GM21786 (cell line): ENCODE measurements at regions not wholly inside any gene's neighbourhood (a gene's known extent, or its start where the extent isn't known, plus 50 kb on each side); places are given as distances from the start of the nearest gene placed in this dataset.
A peak's percentile ranks its signal among the peaks of the same experiment; 100 is the strongest.

Experiments
- ATAC-seq: cut with Tn5 transposase; IDR thresholded peaks from one replicate; pipeline ENCODE4 v1.9.1; 2021; ENCODE audit not compliant: unreplicated experiment

- ATAC-seq, result no peak
Measured at GRCh38 chr5:159420940-159421339, 90.7 kb upstream of the IL12B start.

- no peak for ATAC-seq
Measured at GRCh38 chr5:159422361-159422760, 92.1 kb upstream of the IL12B start.

DNA sequence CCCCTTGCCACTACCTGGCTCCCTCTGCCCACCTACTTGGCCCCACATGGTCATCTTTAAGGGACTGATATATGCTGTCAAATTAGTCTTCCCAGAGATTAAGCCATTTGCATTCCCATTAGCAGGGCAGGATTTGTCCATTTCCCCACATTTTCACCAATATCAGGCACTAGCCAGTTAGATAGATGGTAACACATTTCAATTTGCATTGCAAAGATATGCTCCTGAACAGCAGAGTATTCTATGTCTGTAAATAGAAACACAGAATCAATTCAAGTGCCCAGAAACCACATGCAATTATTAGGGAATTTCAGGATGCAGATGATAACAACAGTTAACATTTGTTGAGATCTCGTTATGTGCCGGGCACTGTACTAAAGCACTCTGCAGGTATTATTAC is 92.6 kb upstream of the IL12B start:
- no peak for ATAC-seq

DNA sequence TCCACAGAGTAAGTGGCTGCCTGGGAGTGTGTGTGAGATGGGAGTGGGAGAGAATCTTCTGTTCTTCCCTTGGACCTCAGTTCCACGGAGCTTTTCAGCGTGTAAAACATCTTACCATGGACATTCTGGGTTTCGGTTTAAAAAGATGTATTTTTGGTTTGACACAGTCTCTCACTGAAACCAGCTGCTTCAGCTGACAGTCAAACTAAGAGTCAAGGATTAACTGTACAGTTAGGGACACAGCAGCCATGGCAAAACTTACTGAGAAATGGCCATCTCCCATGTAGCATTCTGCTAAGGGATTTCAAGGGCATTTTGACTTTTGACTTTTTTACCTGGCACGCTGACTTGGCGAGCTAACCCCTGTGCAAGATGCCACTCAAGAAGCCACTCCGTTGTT is 93.8 kb upstream of the IL12B start:
- ATAC-seq, result no peak

DNA sequence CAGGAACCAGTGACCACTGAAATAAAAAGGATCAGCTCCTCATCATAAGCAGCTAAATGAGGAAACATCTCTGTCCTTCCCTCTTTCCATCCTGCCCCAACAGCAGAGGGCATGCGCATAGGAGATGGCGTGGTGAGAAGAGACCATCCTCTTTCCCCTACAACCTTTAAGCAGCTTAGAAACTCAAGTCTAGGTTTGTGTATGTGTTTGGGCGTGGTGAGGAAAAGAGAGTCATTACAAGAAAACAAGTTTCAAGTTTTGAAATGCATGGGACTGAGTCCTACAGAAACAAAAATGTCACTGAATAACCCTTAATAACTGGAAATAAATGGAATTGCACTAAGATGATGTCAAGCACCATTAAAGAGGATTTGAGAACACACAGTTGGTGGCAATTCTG is 96.4 kb upstream of the IL12B start:
- ATAC-seq, result no peak

DNA sequence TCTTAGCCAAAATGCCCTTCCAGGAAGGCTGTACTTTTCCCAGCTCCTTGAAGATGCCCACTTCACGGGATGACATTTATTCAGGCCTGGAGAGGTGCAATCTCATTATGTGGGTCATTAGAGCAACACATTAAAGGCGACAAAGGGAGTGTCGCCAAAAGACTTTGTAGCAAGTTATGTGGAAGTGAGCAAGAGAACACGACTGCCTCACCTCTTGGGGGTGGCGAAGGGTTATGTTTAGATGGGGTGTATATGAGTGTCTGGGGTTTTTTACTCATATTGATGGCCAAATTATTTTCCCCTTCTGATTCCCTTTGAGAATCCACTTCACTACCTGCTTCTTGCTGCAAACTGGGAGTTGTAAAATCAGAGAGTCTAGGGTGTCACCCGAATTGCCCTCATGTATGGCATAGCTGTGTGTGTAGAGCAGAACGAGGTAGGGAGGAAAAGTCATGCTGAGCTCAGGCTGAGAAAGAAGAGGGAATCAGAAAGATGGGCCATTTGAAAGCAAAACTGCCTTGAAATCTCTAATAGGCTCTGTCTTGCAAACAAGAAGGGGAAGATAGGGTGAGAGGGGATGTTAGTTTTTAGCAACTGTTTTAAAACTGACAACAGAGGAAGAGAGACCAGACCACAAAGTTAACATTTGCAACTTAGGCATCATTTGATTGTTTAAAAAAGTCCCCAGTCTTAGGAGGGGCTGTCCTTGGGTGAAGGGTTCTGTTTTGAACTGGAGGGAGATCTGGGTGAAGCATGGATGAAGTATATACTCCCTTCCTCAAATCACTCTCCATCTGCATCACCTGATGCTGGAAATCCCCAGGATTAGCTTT is 97.1 kb upstream of the IL12B start:
- ATAC-seq, result peak; percentile 81

GRCh38 chr5:159430361-159431012 is 100.2 kb upstream of the IL12B start:
- ATAC-seq, result no peak

GRCh38 chr5:159435855-159436254 is 105.6 kb upstream of the IL12B start:
- ATAC-seq, result no peak

GRCh38 chr5:159438092-159438491 is 107.8 kb upstream of the IL12B start:
- no peak for ATAC-seq

DNA sequence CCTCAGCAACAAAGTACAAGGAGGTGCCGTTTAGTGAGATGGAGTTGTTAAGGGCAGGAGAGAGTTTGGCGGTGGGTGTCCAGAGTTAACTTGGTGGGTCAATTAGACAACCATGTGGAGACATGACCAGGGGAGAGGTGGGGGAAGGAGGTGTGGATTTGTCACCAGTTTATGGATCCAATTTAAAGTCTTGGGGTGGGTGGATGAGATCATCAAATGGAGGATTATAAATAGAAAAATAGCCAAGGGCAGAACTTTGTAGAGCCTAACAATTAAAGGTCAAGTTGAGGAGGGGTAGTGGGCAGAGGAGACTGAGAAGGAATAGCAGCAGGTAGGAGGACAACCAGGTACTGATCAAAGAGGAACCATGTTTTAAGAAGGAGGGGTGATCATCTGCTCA is 108.7 kb upstream of the IL12B start:
- ATAC-seq, result no peak

DNA sequence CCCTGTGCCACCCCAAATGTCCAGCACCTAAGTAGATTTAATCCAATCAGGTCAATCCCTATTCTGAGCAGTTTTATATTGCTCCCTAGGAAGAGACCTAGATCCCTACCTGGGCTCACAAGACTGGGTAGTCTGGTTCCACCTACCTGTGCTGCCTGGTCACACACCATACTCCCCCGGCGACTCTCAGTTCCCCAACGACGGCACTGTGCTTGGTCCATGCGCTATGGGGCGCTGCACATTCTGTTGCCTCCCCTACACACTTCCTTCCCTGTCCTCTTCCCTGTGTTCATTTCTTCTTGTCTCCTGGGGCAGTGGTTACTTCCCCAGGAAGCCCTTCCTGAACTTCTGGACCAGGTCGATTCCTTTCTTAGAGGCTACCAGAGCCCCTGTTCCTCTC is 109.9 kb upstream of the IL12B start:
- peak; percentile 69 for ATAC-seq

DNA sequence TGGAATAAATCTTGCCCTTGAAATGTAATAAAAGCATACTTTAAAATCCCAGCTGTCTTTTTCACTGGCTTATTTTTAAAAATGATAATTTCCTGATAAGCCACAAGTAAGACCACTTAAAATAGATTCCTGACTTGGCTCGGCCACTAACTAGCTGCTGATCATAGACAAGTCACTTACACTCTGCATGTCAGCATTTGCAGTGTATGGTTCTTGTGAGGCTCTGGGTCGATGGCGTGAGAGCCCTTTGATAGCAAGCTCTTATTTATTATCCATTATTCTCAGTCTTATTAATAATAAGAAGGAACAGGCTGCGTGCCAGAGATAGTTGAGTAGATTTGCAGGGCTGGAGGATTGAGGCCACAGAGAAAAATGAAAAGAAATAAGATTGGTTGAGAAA is 110.7 kb upstream of the IL12B start:
- ATAC-seq, result no peak

GRCh38 chr5:159441441-159441840 is 111.2 kb upstream of the IL12B start:
- no peak for ATAC-seq

GRCh38 chr5:159442206-159442850 is 112.0 kb upstream of the IL12B start:
- ATAC-seq, result no peak

DNA sequence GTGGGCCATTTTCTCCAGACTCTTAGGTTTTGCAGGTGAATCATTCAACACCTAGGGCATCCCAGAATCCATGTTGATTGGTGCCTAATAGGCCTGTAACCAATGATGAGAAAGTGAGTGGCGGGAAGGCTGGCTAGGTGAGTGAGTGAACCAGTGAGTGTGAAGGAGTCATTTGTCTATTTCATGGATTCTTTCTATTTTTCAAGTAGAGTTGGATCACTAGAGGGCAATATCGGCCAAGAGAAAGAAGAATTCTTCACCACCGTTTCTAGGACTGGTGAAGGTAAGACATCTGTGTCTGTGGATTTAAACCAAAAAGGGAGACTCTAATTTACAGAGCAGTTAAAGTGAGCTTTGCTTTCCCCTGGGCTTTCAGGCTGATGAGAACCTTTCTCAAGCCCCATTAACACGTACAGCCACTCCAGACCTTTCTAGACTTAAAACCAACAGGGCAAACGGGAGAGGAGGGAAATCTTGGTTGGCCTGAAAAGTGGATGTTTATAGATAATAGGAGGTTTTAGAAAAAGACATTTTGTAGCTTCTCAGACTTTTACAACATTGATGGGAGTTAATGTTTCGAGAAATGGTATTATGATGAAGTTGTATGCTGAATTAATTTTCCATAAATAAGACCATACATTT is 114.3 kb upstream of the IL12B start:
- ATAC-seq, result no peak

- no peak for ATAC-seq
Measured at GRCh38 chr5:159447116-159447515, 116.8 kb upstream of the IL12B start.

DNA sequence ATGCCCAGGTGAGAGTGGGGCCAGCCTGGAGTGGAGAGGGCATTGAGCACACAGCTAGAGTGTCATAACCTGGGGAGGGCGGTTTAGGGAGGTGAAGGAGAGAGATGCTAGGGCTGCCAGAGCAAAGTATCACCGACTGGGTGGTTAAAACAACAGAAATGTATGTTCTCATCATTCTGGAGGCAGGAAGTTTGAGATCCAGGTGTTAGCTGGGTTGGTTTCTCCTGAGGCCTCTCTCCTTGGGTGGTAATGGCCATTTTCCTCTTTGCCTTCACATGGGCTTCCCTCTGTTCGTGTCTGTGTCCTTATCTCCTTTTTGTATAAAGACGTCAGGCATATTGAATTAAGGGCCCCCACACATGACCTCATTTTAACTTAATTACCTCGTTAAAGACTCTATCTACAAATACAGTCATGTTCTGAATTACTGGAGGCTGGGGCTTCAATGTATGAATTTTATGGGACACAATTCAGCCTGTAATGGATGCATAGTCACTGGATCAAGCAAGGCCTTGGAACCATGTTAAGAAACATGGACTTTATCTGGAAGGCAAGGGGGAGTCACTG is 118.6 kb upstream of the IL12B start:
- ATAC-seq, result no peak

DNA sequence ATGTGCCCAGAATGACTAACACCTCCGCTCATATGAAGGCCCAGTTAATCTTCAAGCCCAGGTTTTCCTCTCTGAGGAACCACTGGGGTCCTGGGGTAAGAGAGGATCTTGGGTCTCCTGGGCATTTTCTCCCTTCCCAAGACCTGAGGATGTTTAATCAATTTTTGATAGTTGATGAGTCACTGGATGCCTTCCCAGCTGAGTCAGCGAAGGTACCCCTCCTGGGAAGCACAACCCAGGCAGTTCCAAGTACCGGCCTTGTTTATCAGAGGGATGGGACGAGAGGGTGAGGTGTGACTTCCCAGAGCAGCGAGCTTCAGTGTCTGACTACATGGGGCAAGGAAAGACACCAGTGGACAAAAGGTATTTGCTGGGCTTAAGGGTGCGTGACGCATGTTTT is 119.6 kb upstream of the IL12B start:
- no peak for ATAC-seq

GRCh38 chr5:159450417-159450816 is 120.1 kb upstream of the IL12B start:
- ATAC-seq, result no peak

DNA sequence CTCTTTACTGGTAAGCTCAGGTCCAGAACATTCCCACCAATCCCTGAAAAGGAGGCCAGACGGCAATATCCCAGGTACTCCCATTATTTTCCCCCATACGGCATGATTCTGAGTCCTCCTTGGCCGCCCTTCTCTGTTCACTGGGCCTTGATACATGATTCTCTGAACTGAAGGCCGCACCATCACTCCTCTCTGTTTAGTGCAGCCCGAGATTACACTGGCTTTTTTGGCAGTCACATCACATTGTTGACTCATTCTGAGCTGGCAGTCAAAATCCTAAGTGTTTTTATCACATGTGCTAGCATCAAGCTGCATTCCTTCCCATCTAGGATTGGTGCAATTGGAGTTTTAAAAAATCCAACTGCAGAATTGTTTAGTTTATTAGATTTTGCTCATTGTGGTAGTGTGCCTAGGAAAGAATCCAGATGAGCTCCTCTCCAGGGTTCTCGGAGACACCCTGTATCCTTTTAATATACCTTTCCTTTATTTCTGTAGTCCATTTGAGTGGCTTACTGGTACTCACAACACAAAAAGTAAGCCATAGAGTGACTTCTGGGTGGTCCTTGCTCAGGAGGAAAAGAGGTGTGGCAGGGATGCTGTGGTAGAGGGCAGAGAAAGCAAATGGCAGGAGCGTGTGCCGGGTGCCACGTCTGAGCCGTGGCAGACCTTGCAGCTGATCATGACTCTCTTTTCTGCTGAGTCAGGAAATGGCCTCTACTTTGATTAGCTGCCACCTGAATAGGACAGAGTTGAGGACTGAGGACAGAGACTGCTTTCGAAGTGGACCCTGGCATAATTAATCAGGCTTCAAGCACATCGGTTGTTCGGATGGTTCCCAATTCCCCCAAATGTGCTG is 121.1 kb upstream of the IL12B start:
- no peak for ATAC-seq
